ENCODE measurements at regions not wholly inside any gene's neighbourhood (a gene's known extent, or its start where the extent isn't known, plus 50 kb on each side); places are given as distances from the start of the nearest gene placed in this dataset.

DNA sequence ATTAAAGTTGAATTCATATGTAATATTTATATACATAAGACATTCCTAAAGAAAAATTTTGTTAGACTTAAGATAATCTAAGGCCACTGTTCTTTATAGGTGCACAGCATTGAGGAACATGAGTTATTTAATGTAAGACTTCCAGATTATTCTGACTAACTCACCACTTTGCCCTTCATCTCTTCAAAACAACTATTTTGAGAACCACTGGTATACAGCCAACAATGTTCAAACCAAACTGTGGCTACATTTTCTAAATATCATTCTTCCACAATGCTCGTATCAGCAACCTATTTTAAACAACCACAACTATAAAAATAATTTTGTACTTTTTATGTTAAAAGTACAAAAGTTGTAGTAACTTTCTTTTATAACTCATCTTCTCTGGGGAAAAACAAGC is 199.8 kb upstream of the ALCAM start:
- Histone ChIP-seq H3K9me3 (no peaks in the 10 kb centered on the region), H3K4me1 (no peaks in the 10 kb centered on the region), H3K27me3 (no peaks in the 10 kb centered on the region), H3K4me3 (no peak overlapping the region), H3K36me3 (no peaks in the 10 kb centered on the region), H3K27ac (no peak overlapping the region)
- DNase-seq = no peak
- intact Hi-C loops (cut with DNase I; ENCODE audit: low total_unique reads) = no loop called here
- TF ChIP-seq, protein P1, sequence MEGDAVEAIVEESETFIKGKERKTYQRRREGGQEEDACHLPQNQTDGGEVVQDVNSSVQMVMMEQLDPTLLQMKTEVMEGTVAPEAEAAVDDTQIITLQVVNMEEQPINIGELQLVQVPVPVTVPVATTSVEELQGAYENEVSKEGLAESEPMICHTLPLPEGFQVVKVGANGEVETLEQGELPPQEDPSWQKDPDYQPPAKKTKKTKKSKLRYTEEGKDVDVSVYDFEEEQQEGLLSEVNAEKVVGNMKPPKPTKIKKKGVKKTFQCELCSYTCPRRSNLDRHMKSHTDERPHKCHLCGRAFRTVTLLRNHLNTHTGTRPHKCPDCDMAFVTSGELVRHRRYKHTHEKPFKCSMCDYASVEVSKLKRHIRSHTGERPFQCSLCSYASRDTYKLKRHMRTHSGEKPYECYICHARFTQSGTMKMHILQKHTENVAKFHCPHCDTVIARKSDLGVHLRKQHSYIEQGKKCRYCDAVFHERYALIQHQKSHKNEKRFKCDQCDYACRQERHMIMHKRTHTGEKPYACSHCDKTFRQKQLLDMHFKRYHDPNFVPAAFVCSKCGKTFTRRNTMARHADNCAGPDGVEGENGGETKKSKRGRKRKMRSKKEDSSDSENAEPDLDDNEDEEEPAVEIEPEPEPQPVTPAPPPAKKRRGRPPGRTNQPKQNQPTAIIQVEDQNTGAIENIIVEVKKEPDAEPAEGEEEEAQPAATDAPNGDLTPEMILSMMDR (IDR thresholded peaks at IDR 0.05) = no peak
- TF ChIP-seq POLR2A (IDR thresholded peaks at IDR 0.05) = no peak

- Histone ChIP-seq H3K27ac (no peak overlapping the region), H3K9me3 (no peaks in the 10 kb centered on the region), H3K4me3 (no peak overlapping the region), H3K4me1 (no peaks in the 10 kb centered on the region), H3K36me3 (no peaks in the 10 kb centered on the region), H3K27me3 (no peaks in the 10 kb centered on the region)
- no peak for TF ChIP-seq POLR2A (IDR thresholded peaks at IDR 0.05)
- TF ChIP-seq, protein P1 (IDR thresholded peaks at IDR 0.05) = no peak
- intact Hi-C loops (cut with DNase I; ENCODE audit: low total_unique reads) = no loop called here
- DNase-seq = no peak
These were observed 196.3 kb upstream of the ALCAM start for GRCh38 chr3:105170423-105170822.

GRCh38 chr3:105174017-105174615 is 192.6 kb upstream of the ALCAM start:
- no peak overlapping the region for H3K4me3 ChIP-seq
- no peaks in the 10 kb centered on the region for H3K27me3 ChIP-seq
- no peak for DNase-seq
- intact Hi-C loops (cut with DNase I; ENCODE audit: low total_unique reads) = no loop called here
- H3K36me3 ChIP-seq = no peaks in the 10 kb centered on the region
- no peaks in the 10 kb centered on the region for H3K9me3 ChIP-seq
- TF ChIP-seq, protein P1 (IDR thresholded peaks at IDR 0.05) = no peak
- no peak for TF ChIP-seq POLR2A (IDR thresholded peaks at IDR 0.05)
- no peak overlapping the region for H3K27ac ChIP-seq
- H3K4me1 ChIP-seq = no peaks in the 10 kb centered on the region

DNA sequence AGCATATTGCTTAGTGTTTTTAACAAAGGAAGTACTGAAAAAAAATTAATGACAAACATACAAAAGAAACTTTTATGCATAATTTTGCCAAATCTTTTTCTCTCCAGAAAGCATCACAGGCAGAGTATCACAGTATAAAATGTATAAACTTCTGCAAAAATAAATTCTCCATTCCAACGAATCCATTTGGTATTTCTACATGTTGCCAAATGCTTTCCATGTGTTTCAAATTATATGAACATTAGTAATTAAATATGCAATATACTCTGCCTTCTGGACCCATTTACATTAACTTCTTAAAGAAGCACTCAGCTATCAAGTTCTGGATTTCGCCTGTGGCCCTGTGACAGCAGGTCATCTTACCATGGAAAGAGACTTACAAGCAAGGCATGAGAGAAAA is 189.1 kb upstream of the ALCAM start:
- no peak for DNase-seq
- Histone ChIP-seq H3K4me1 (no peaks in the 10 kb centered on the region), H3K36me3 (no peaks in the 10 kb centered on the region), H3K9me3 (no peaks in the 10 kb centered on the region), H3K27me3 (no peaks in the 10 kb centered on the region), H3K27ac (no peak overlapping the region), H3K4me3 (no peak overlapping the region)
- TF ChIP-seq, protein P1 (IDR thresholded peaks at IDR 0.05) = no peak
- no peak for TF ChIP-seq POLR2A (IDR thresholded peaks at IDR 0.05)
- intact Hi-C loops (cut with DNase I; ENCODE audit: low total_unique reads) = no loop called here

- H3K27me3 ChIP-seq = no peaks in the 10 kb centered on the region
- no peaks in the 10 kb centered on the region for H3K9me3 ChIP-seq
- H3K4me3 ChIP-seq = no peak overlapping the region
- no peaks in the 10 kb centered on the region for H3K4me1 ChIP-seq
- no peak overlapping the region for H3K27ac ChIP-seq
- no peaks in the 10 kb centered on the region for H3K36me3 ChIP-seq
- intact Hi-C loops (cut with DNase I; ENCODE audit: low total_unique reads) = no loop called here
- no peak for TF ChIP-seq POLR2A (IDR thresholded peaks at IDR 0.05)
- TF ChIP-seq, protein P1 (IDR thresholded peaks at IDR 0.05) = no peak
- DNase-seq = no peak
These were observed 179.4 kb upstream of the ALCAM start for GRCh38 chr3:105187344-105187743.
